ENCODE measurements at regions not wholly inside any gene's neighbourhood (a gene's known extent, or its start where the extent isn't known, plus 50 kb on each side); places are given as distances from the start of the nearest gene placed in this dataset.

DNA sequence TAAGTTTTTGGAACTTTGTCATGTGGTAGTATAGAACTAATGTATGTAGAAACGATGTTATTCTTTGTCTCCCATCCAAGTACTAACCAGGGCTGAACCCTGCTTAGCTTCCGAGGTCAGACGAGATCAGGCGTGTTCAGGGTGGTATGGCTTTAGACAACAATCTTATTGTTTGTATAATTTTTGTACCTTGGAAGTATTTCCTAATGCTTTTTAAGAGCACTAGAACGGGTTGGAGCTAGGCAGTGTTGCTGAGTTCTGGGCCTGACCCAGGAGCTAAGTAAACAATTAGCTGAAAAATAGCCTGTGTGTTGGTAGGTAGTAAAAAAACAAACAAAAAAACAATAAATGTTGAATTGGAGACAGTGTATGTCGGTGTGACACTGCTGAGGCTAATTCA, 244.3 kb downstream of the EMP1 start:
- no peak for DNase-seq
- Mint-ChIP-seq H3K4me3 (no peak overlapping the region), H3K27me3 (peaks cover 4 to 16% (median 6%) of the 10 kb centered on the region in 5 donors), H3K9me3 (no peaks in the 10 kb centered on the region), H3K4me1 (no peaks in the 10 kb centered on the region), H3K36me3 (no peaks in the 10 kb centered on the region), H3K27ac (no peak overlapping the region)
- POLR2A ChIA-PET, result no interaction called here
- no peak for ATAC-seq

- no peak overlapping the region for H3K27ac Mint-ChIP-seq
- POLR2A ChIA-PET, result no interaction called here
- H3K36me3 Mint-ChIP-seq, result no peaks in the 10 kb centered on the region
- no peaks in the 10 kb centered on the region for H3K9me3 Mint-ChIP-seq
- H3K4me1 Mint-ChIP-seq, result no peaks in the 10 kb centered on the region
- DNase-seq (no peak), ATAC-seq (no peak)
- no peak overlapping the region for H3K4me3 Mint-ChIP-seq
- peaks cover 4 to 16% (median 11%) of the 10 kb centered on the region in 5 donors for H3K27me3 Mint-ChIP-seq
Measured at GRCh38 chr12:13437541-13437940, 241.0 kb downstream of the EMP1 start.

GRCh38 chr12:13436696-13437391, 240.3 kb downstream of the EMP1 start:
- no peaks in the 10 kb centered on the region for H3K4me1 Mint-ChIP-seq
- no peak overlapping the region for H3K4me3 Mint-ChIP-seq
- DNase-seq (no peak), ATAC-seq (no peak)
- POLR2A ChIA-PET, result no interaction called here
- peaks cover 4 to 16% (median 11%) of the 10 kb centered on the region in 5 donors for H3K27me3 Mint-ChIP-seq
- no peak overlapping the region for H3K27ac Mint-ChIP-seq
- H3K36me3 Mint-ChIP-seq, result no peaks in the 10 kb centered on the region
- H3K9me3 Mint-ChIP-seq, result no peaks in the 10 kb centered on the region

DNA sequence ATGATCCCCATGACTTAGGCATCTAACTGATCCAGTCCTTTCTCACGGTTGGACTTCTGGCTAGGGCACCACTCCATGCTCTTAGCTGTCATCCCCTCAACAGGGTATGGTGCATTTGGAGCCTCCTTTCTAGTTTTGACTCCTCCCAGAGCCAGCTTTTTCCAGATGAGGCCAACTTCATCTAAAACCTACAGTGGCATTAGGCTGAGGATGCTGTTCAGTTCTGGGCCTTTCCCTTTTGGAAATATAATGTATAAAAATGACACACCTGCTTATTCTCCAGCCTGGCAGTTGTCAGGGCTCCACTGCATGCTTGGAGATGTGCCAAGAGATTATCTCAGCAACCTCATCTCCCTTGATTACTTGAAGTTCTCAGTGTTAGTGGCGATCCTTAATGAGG, 239.7 kb downstream of the EMP1 start:
- H3K4me3 Mint-ChIP-seq, result no peak overlapping the region
- H3K27ac Mint-ChIP-seq, result no peak overlapping the region
- POLR2A ChIA-PET, result no interaction called here
- H3K9me3 Mint-ChIP-seq, result no peaks in the 10 kb centered on the region
- DNase-seq (no peak), ATAC-seq (no peak)
- H3K27me3 Mint-ChIP-seq, result peaks cover 4 to 16% (median 11%) of the 10 kb centered on the region in 5 donors
- no peaks in the 10 kb centered on the region for H3K36me3 Mint-ChIP-seq
- H3K4me1 Mint-ChIP-seq, result no peaks in the 10 kb centered on the region

GRCh38 chr12:13435235-13435933, 238.9 kb downstream of the EMP1 start:
- H3K36me3 Mint-ChIP-seq, result no peaks in the 10 kb centered on the region
- DNase-seq (no peak), ATAC-seq (no peak)
- no peaks in the 10 kb centered on the region for H3K4me1 Mint-ChIP-seq
- no peak overlapping the region for H3K27ac Mint-ChIP-seq
- H3K4me3 Mint-ChIP-seq, result no peak overlapping the region
- H3K27me3 Mint-ChIP-seq, result peaks cover 4 to 16% (median 11%) of the 10 kb centered on the region in 5 donors
- POLR2A ChIA-PET, result no interaction called here
- no peaks in the 10 kb centered on the region for H3K9me3 Mint-ChIP-seq

- Mint-ChIP-seq H3K4me3 (no peak overlapping the region), H3K36me3 (no peaks in the 10 kb centered on the region), H3K9me3 (peaks cover 0 to 2% (median 0%) of the 10 kb centered on the region in 9 donors), H3K4me1 (no peaks in the 10 kb centered on the region), H3K27me3 (peaks cover 0 to 16% (median 10%) of the 10 kb centered on the region in 5 donors), H3K27ac (no peak overlapping the region)
- POLR2A ChIA-PET, result no interaction called here
- DNase-seq, result no peak
- no peak for ATAC-seq
Measured at GRCh38 chr12:13433768-13434167, 237.2 kb downstream of the EMP1 start.

GRCh38 chr12:13431041-13431440, 234.5 kb downstream of the EMP1 start:
- Mint-ChIP-seq H3K27ac (no peak overlapping the region), H3K9me3 (peaks cover 0 to 12% (median 0%) of the 10 kb centered on the region in 9 donors), H3K36me3 (no peaks in the 10 kb centered on the region), H3K4me1 (no peaks in the 10 kb centered on the region), H3K27me3 (peaks cover 0 to 8% (median 3%) of the 10 kb centered on the region in 5 donors), H3K4me3 (no peak overlapping the region)
- DNase-seq, result no peak
- POLR2A ChIA-PET, result no interaction called here
- no peak for ATAC-seq

GRCh38 chr12:13428538-13429265, 232.2 kb downstream of the EMP1 start:
- H3K27ac Mint-ChIP-seq, result no peak overlapping the region
- POLR2A ChIA-PET, result no interaction called here
- peaks cover 0 to 12% (median 0%) of the 10 kb centered on the region in 9 donors for H3K9me3 Mint-ChIP-seq
- no peaks in the 10 kb centered on the region for H3K36me3 Mint-ChIP-seq
- H3K27me3 Mint-ChIP-seq, result peaks cover 4 to 12% (median 8%) of the 10 kb centered on the region in 5 donors
- ATAC-seq (no peak), DNase-seq (no peak)
- H3K4me3 Mint-ChIP-seq, result no peak overlapping the region
- no peaks in the 10 kb centered on the region for H3K4me1 Mint-ChIP-seq

DNA sequence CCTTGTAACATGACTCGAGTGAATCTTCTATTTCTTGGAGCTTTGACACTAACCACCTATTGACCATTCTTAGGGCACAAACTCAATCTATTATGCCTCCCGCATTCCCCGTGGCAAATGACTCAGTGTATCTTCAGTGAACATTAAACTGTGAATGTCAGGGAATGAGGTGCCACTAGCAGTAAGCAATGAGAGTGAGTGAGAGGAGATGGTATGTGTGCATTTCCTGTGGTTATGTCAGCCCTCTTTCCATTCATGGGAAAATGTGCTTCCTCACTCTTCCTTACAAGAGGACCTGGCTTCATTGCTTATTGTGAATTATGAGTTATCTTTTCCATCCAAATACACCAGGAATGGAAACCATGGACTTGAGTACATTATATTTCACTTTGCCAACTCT, 229.2 kb downstream of the EMP1 start:
- Mint-ChIP-seq H3K4me1 (no peaks in the 10 kb centered on the region), H3K9me3 (peaks cover 0 to 12% (median 0%) of the 10 kb centered on the region in 9 donors), H3K36me3 (no peaks in the 10 kb centered on the region), H3K27ac (no peak overlapping the region), H3K27me3 (peaks cover 8 to 21% (median 9%) of the 10 kb centered on the region in 5 donors), H3K4me3 (no peak overlapping the region)
- ATAC-seq (no peak), DNase-seq (no peak)
- POLR2A ChIA-PET, result no interaction called here

DNA sequence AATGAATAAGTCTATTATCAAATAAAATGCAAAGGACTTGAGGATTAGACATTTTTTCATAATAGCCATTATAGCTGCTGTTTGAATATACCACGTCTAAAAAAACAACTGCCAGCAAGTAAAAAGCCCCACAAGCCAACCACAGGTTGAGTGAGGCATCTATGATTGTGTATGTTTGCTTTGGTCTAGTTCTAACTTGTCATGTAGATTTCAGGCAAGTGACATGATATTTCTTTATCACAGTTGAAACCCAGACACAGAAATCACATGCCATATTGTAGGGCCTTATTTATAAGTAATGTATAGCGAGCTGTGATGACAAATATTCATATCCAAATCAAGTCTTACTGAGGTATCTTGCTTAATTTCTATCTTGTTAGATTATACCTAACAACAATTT, 225.8 kb downstream of the EMP1 start:
- POLR2A ChIA-PET, result no interaction called here
- H3K9me3 Mint-ChIP-seq, result peaks cover 0 to 1% (median 0%) of the 10 kb centered on the region in 9 donors
- no peaks in the 10 kb centered on the region for H3K4me1 Mint-ChIP-seq
- DNase-seq (no peak), ATAC-seq (no peak)
- H3K36me3 Mint-ChIP-seq, result no peaks in the 10 kb centered on the region
- H3K4me3 Mint-ChIP-seq, result no peak overlapping the region
- H3K27me3 Mint-ChIP-seq, result peaks cover 7 to 19% (median 13%) of the 10 kb centered on the region in 5 donors
- H3K27ac Mint-ChIP-seq, result no peak overlapping the region

DNA sequence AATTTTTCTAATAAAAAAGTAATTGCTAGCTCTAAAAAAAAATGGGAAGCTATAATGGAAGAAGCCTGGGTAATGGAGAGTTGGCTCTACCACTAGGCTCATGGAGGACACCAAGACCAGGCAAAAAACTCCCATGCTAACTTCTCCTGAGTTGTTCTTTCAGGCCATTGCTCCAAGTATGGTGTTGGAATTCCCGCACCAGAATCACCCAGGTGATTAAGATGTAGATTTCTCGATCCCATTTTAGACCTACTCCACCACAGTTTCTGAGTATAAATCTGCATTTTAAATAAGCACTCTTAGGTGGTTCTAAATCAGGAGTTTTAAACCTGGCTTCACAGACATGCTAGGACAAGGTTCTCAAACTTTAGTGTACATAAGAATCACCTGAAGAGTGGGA, 221.0 kb downstream of the EMP1 start:
- H3K9me3 Mint-ChIP-seq, result peaks cover 0 to 9% (median 2%) of the 10 kb centered on the region in 9 donors
- H3K36me3 Mint-ChIP-seq, result no peaks in the 10 kb centered on the region
- H3K4me3 Mint-ChIP-seq, result no peak overlapping the region
- POLR2A ChIA-PET, result no interaction called here
- ATAC-seq (no peak), DNase-seq (no peak)
- peaks cover 0 to 6% (median 4%) of the 10 kb centered on the region in 5 donors for H3K27me3 Mint-ChIP-seq
- H3K27ac Mint-ChIP-seq, result no peak overlapping the region
- no peaks in the 10 kb centered on the region for H3K4me1 Mint-ChIP-seq

DNA sequence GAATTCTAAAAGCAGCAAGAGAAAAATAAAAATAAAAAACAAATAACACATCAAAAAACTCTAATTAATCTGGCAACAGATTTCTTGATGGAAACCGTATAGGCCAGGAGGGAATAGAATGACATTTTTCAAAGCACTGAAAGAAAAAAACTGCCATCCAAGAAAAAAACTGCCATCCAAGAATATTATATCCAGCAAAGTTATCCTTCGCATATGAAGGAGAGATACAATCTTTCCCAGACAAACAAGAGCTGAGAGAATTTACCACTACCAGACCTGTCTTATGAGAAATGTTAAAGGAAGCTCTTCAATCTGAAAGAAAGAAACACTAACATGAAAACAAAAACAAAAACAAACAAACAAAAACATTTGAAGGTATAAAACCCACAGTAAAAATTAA, 214.8 kb downstream of the EMP1 start:
- peaks cover 2 to 38% (median 22%) of the 10 kb centered on the region in 9 donors for H3K9me3 Mint-ChIP-seq
- DNase-seq (no peak), ATAC-seq (no peak)
- POLR2A ChIA-PET, result no interaction called here
- peaks cover 2 to 3% (median 3%) of the 10 kb centered on the region in 5 donors for H3K27me3 Mint-ChIP-seq
- no peak overlapping the region for H3K27ac Mint-ChIP-seq
- H3K36me3 Mint-ChIP-seq, result peaks cover 0 to 14% (median 7%) of the 10 kb centered on the region in 3 donors
- no peaks in the 10 kb centered on the region for H3K4me1 Mint-ChIP-seq
- H3K4me3 Mint-ChIP-seq, result no peak overlapping the region
